Activated CD4-positive, alpha-beta memory T cell treated with anti-CD3 and anti-CD28 coated beads, Interleukin-2, amount 10 ng/mL, durations not matched to agents 7 days and 5 days (primary cell): ENCODE measurements at regions not wholly inside any gene's neighbourhood (a gene's known extent, or its start where the extent isn't known, plus 50 kb on each side); places are given as distances from the start of the nearest gene placed in this dataset.

Source experiments
- CTCF ChIA-PET: fragments of 350-600 bp; sonication (Branson Sonifier 250); formaldehyde crosslinking; loops from one replicate; lab custom pipeline; 2021; ENCODE audit warnings: antibody characterized with exemption, inconsistent platforms; lab: Charles Lee
- POLR2A ChIA-PET: fragments of 350-600 bp; sonication (Branson Sonifier 250); formaldehyde crosslinking; loops from one replicate; lab custom pipeline; 2021; ENCODE audit warnings: antibody characterized with exemption; lab: Charles Lee
- DNase-seq: peaks from one replicate; pipeline ENCODE4 v3.0.0-alpha.2; 2020
- H3K27ac Mint-ChIP-seq: one replicate; pipeline ENCODE4 v1.8.0; 2021; ENCODE audit warnings: mild to moderate bottlenecking, mixed read lengths
- H3K27me3 Mint-ChIP-seq: one replicate; pipeline ENCODE4 v1.8.0; 2021; ENCODE audit warnings: mixed read lengths
- H3K36me3 Mint-ChIP-seq: one replicate; pipeline ENCODE4 v1.8.0; 2021; ENCODE audit warnings: low read depth, mixed read lengths
- H3K4me1 Mint-ChIP-seq: one replicate; pipeline ENCODE4 v1.8.0; 2021; ENCODE audit warnings: mixed read lengths
- H3K4me3 Mint-ChIP-seq: one replicate; pipeline ENCODE4 v1.8.0; 2021; ENCODE audit warnings: mild to moderate bottlenecking, mixed read lengths
- H3K9me3 Mint-ChIP-seq: one replicate; pipeline ENCODE4 v1.8.0; 2021; ENCODE audit warnings: mixed read lengths

GRCh38 chr2:187011206-187011832, 162.3 kb upstream of the ZSWIM2 start:
- DNase-seq: no peak
- no peak overlapping the region for H3K4me3 Mint-ChIP-seq
- H3K36me3 Mint-ChIP-seq: no peaks in the 10 kb centered on the region
- no peak overlapping the region for H3K27ac Mint-ChIP-seq
- H3K9me3 Mint-ChIP-seq: no peaks in the 10 kb centered on the region
- no peaks in the 10 kb centered on the region for H3K4me1 Mint-ChIP-seq
- H3K27me3 Mint-ChIP-seq: no peaks in the 10 kb centered on the region
- CTCF ChIA-PET: no interaction called here
- POLR2A ChIA-PET: no interaction called here

DNA sequence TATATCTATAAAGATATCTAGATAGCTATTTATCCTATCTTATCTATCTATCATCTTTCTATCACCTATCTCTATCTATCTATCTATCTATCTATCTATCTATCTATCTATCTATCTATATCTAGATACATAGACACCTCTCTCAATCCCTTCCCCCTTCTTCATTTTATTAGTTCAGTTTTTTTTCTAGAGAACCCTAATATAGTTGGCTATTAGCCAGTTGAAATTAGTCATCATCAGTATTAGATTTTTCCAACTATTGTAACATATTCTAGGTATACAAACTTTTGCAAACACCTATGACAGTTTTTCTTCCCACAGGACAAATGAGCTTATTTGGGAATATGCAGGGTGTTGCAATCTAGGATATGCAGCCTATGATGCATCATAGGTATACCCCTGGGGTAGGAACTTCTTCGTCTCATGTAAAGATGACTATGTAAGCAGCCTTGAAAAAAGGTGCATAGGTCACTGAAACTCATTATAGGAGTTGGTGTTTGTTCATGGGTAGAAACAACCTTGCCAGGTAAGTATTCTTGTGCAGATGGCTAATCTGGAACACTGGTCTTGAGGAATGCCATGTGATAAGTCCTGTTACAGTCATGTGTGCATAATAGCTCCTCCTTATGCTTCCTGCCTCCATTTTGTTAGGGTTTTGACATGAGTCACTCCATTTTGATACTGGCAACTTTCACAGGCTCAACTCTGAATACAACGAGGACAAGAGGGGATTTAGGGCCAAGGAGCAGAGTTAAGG, 160.7 kb upstream of the ZSWIM2 start:
- POLR2A ChIA-PET: no interaction called here
- Mint-ChIP-seq H3K27me3 (no peaks in the 10 kb centered on the region), H3K4me3 (no peak overlapping the region), H3K36me3 (no peaks in the 10 kb centered on the region), H3K4me1 (no peaks in the 10 kb centered on the region), H3K27ac (no peak overlapping the region), H3K9me3 (no peaks in the 10 kb centered on the region)
- no peak for DNase-seq
- CTCF ChIA-PET: no interaction called here

GRCh38 chr2:187008111-187008510, 159.1 kb upstream of the ZSWIM2 start:
- H3K27me3 Mint-ChIP-seq: no peaks in the 10 kb centered on the region
- H3K4me1 Mint-ChIP-seq: no peaks in the 10 kb centered on the region
- CTCF ChIA-PET: no interaction called here
- POLR2A ChIA-PET: no interaction called here
- no peaks in the 10 kb centered on the region for H3K9me3 Mint-ChIP-seq
- no peaks in the 10 kb centered on the region for H3K36me3 Mint-ChIP-seq
- no peak for DNase-seq
- H3K27ac Mint-ChIP-seq: no peak overlapping the region
- no peak overlapping the region for H3K4me3 Mint-ChIP-seq

GRCh38 chr2:187003611-187004010, 154.6 kb upstream of the ZSWIM2 start:
- POLR2A ChIA-PET: no interaction called here
- H3K27ac Mint-ChIP-seq: no peak overlapping the region
- no peaks in the 10 kb centered on the region for H3K27me3 Mint-ChIP-seq
- no peaks in the 10 kb centered on the region for H3K4me1 Mint-ChIP-seq
- no peaks in the 10 kb centered on the region for H3K36me3 Mint-ChIP-seq
- DNase-seq: no peak
- no peak overlapping the region for H3K4me3 Mint-ChIP-seq
- CTCF ChIA-PET: no interaction called here
- no peaks in the 10 kb centered on the region for H3K9me3 Mint-ChIP-seq

DNA sequence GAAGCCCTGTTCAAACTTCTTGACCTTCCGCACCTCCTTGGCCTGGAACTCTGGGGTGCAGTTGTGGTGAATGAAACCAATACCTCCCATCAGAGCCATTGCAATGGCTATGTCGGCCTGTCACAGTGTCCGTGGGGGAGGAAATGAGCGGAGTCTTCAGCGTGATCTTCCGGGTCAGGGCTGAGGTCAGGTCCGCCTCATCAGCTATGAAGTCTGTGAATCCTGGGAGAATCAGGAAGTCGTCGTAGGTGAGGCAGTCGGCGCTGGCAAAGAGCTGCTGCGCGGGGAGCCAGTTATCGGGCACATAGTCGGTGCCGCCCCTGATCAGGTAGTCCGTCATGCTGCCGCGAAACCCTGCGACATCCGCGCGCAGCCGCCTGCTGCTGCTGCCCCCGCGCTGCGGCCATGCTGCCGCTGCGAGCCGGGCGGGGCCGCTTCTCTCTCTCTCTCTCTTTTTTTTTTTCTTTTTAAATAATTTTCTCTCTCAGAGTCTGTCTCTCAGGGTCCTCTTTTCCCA, 154.1 kb upstream of the ZSWIM2 start:
- no peaks in the 10 kb centered on the region for H3K36me3 Mint-ChIP-seq
- ChIA-PET POLR2A (no interaction called here), CTCF (no interaction called here)
- no peak for DNase-seq
- no peaks in the 10 kb centered on the region for H3K27me3 Mint-ChIP-seq
- no peak overlapping the region for H3K27ac Mint-ChIP-seq
- no peak overlapping the region for H3K4me3 Mint-ChIP-seq
- H3K4me1 Mint-ChIP-seq: no peaks in the 10 kb centered on the region
- no peaks in the 10 kb centered on the region for H3K9me3 Mint-ChIP-seq

GRCh38 chr2:187002242-187002641, 153.3 kb upstream of the ZSWIM2 start:
- no peaks in the 10 kb centered on the region for H3K27me3 Mint-ChIP-seq

GRCh38 chr2:187001248-187001647, 152.3 kb upstream of the ZSWIM2 start:
- Mint-ChIP-seq H3K36me3 (no peaks in the 10 kb centered on the region), H3K27ac (no peak overlapping the region), H3K4me3 (no peak overlapping the region), H3K9me3 (no peaks in the 10 kb centered on the region), H3K27me3 (no peaks in the 10 kb centered on the region), H3K4me1 (no peaks in the 10 kb centered on the region)
- POLR2A ChIA-PET: no interaction called here
- DNase-seq: no peak
- CTCF ChIA-PET: no interaction called here

More at GRCh38 chr2:187002242-187002641, 153.3 kb upstream of the ZSWIM2 start:
- no peaks in the 10 kb centered on the region for H3K36me3 Mint-ChIP-seq
- H3K4me1 Mint-ChIP-seq: no peaks in the 10 kb centered on the region
- ChIA-PET CTCF (no interaction called here), POLR2A (no interaction called here)
- H3K27ac Mint-ChIP-seq: no peak overlapping the region
- no peak overlapping the region for H3K4me3 Mint-ChIP-seq
- DNase-seq: no peak
- no peaks in the 10 kb centered on the region for H3K9me3 Mint-ChIP-seq

DNA sequence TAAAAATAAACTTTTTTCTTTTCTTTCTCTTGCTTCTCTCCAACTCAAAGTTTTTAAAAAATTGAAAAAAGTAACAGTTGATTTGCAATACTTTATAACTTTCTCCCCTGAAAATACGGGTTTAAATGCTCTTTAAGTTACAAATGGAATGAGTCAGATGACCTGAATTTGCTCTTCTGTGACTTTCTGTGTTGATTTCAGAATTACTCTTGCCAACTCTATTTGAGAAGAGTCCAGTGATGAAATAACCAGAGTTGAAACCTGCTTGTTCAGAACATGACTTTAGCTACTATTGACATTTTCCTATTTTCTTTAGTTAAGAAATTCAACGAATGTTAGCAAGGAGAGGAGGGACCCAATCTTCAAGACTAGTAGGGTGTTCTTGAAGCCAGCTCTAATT, 146.1 kb upstream of the ZSWIM2 start:
- ChIA-PET POLR2A (no interaction called here), CTCF (no interaction called here)
- H3K9me3 Mint-ChIP-seq: no peaks in the 10 kb centered on the region
- no peaks in the 10 kb centered on the region for H3K36me3 Mint-ChIP-seq
- no peaks in the 10 kb centered on the region for H3K4me1 Mint-ChIP-seq
- no peak overlapping the region for H3K27ac Mint-ChIP-seq
- no peak overlapping the region for H3K4me3 Mint-ChIP-seq
- peaks cover 1% of the 10 kb centered on the region for H3K27me3 Mint-ChIP-seq
- DNase-seq: no peak

DNA sequence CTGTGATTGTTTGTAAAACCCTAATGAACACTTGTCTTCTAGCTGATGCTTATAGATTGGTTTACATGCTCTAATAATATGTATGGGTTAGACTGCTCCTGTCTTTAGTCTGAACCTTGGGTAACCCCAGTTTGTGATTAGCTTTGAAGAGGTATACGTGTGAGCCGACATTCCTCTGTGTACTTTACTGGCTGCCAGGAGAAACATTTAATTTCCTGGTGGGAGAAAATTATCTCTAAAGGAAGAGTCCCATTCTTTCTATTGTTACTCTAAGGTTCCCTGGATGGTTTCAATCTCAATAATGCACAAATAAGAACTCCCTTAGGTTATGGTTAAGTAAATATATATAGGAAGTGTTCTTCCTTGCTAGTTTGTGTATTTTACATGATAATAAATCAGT, 143.6 kb upstream of the ZSWIM2 start:
- Mint-ChIP-seq H3K9me3 (peaks cover 8% of the 10 kb centered on the region), H3K36me3 (no peaks in the 10 kb centered on the region), H3K4me3 (no peak overlapping the region), H3K4me1 (no peaks in the 10 kb centered on the region), H3K27me3 (peaks cover 1% of the 10 kb centered on the region), H3K27ac (no peak overlapping the region)
- CTCF ChIA-PET: no interaction called here
- DNase-seq: no peak
- POLR2A ChIA-PET: no interaction called here

GRCh38 chr2:186991766-186992417, 142.9 kb upstream of the ZSWIM2 start:
- Mint-ChIP-seq H3K4me3 (no peak overlapping the region), H3K27ac (no peak overlapping the region), H3K9me3 (peaks cover 9% of the 10 kb centered on the region), H3K27me3 (peaks cover 1% of the 10 kb centered on the region), H3K4me1 (no peaks in the 10 kb centered on the region), H3K36me3 (no peaks in the 10 kb centered on the region)
- ChIA-PET CTCF (no interaction called here), POLR2A (no interaction called here)
- no peak for DNase-seq

GRCh38 chr2:186984966-186985365, 136.0 kb upstream of the ZSWIM2 start:
- H3K27me3 Mint-ChIP-seq: no peaks in the 10 kb centered on the region
- DNase-seq: no peak
- no peak overlapping the region for H3K4me3 Mint-ChIP-seq
- H3K4me1 Mint-ChIP-seq: no peaks in the 10 kb centered on the region
- H3K27ac Mint-ChIP-seq: no peak overlapping the region
- ChIA-PET POLR2A (no interaction called here), CTCF (no interaction called here)
- H3K36me3 Mint-ChIP-seq: no peaks in the 10 kb centered on the region
- peaks cover 20% of the 10 kb centered on the region for H3K9me3 Mint-ChIP-seq

- H3K27ac Mint-ChIP-seq: no peak overlapping the region
- ChIA-PET CTCF (no interaction called here), POLR2A (no interaction called here)
- peaks cover 19% of the 10 kb centered on the region for H3K9me3 Mint-ChIP-seq
- H3K36me3 Mint-ChIP-seq: no peaks in the 10 kb centered on the region
- H3K4me3 Mint-ChIP-seq: no peak overlapping the region
- no peak for DNase-seq
- H3K27me3 Mint-ChIP-seq: no peaks in the 10 kb centered on the region
- H3K4me1 Mint-ChIP-seq: no peaks in the 10 kb centered on the region
These were observed 135.5 kb upstream of the ZSWIM2 start for GRCh38 chr2:186984481-186984880.

- H3K4me1 Mint-ChIP-seq: no peaks in the 10 kb centered on the region
- ChIA-PET CTCF (no interaction called here), POLR2A (no interaction called here)
- H3K4me3 Mint-ChIP-seq: no peak overlapping the region
- H3K36me3 Mint-ChIP-seq: no peaks in the 10 kb centered on the region
- H3K27me3 Mint-ChIP-seq: no peaks in the 10 kb centered on the region
- no peak for DNase-seq
- peaks cover 8% of the 10 kb centered on the region for H3K9me3 Mint-ChIP-seq
- H3K27ac Mint-ChIP-seq: no peak overlapping the region
These were observed 132.0 kb upstream of the ZSWIM2 start for GRCh38 chr2:186980787-186981550.
